Tibial nerve (tissue), 4 donors: ENCODE measurements at regions not wholly inside any gene's neighbourhood (a gene's known extent, or its start where the extent isn't known, plus 50 kb on each side); places are given as distances from the start of the nearest gene placed in this dataset.

Experiments
- CTCF ChIP-seq, 5 experiments: fragments of 200-600 bp in 3 of 5; fragments of 450-650 bp in 2 of 5; sonication (generic) in 3 of 5; IDR thresholded peaks; one replicate each; pipeline ENCODE4 v1.5.1; 2016 to 2019; ENCODE audit warnings: antibody characterized with exemption in 5 of 5, mild to moderate bottlenecking in 3 of 5, moderate library complexity in 2 of 5
- EP300 ChIP-seq, 2 donors: sonication (generic); formaldehyde crosslinking; IDR thresholded peaks; one replicate each; pipeline ENCODE4 v1.6.1; 2017; ENCODE audit warnings: antibody characterized with exemption in 2 of 2, mild to moderate bottlenecking in 1 of 2
- POLR2A ChIP-seq, 2 donors: fragments of 450-650 bp; IDR thresholded peaks; one replicate each; pipeline ENCODE4 v1.6.1; 2017; ENCODE audit warnings: antibody characterized with exemption in 2 of 2, mild to moderate bottlenecking in 2 of 2, moderate library complexity in 2 of 2

DNA sequence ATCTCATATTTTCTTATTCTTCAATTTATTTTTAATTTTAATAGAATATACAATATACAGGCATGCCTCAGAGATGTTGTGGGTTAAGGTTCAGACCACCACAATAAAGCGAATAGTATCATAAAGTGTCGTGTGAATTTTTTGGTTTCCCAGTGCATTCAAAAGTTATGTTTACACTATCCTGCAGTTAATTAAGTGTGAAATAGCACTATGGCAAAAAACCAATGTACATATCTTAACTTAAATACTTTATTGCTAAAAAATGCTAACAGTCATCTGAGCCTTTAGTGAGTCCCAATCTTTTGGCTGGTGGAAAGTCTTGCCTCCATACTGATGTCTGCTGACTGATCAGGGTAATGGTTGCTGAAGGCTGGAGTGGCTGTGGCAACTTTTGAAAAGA lies 637.6 kb downstream of the TDRD15 start:
- no peak for TF ChIP-seq CTCF (IDR thresholded peaks at IDR 0.05)
- no peak for TF ChIP-seq POLR2A (IDR thresholded peaks at IDR 0.05)
- no peak for TF ChIP-seq EP300 (IDR thresholded peaks at IDR 0.05)
